ENCODE measurements at regions not wholly inside any gene's neighbourhood (a gene's known extent, or its start where the extent isn't known, plus 50 kb on each side); places are given as distances from the start of the nearest gene placed in this dataset.
A peak's percentile ranks its signal among the peaks of the same experiment; 100 is the strongest.
"Not testable (repeated sequence)": the region's sequence is repeated elsewhere in the genome, so short reads cannot be mapped to it uniquely, and the experiment has no call there.

- no peak for DNase-seq
Observed at GRCh38 chr12:69030321-69030720, 97.3 kb upstream of the CPM start.

DNA sequence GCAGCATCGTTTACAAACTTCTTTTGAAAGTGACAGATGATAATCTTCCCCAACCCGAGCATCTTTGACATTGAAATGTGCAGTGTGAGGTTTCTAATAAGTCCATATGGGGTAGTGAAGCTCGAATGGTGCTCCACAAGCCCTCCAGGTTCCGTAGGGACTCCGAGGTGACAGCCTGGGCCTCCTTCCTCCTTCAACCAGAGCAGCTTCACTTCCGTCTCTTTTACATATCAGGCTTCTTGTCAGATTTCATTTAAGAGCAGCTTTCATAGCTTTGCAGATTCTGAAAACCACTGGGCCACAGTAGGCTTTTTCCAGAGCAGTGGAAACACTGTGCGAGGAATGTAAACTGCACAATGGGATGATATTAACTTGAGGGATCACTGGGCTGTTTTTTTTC is 103.6 kb upstream of the CPM start:
- no peak for DNase-seq

GRCh38 chr12:69036999-69037398 is 104.0 kb upstream of the CPM start:
- no peak for DNase-seq

DNA sequence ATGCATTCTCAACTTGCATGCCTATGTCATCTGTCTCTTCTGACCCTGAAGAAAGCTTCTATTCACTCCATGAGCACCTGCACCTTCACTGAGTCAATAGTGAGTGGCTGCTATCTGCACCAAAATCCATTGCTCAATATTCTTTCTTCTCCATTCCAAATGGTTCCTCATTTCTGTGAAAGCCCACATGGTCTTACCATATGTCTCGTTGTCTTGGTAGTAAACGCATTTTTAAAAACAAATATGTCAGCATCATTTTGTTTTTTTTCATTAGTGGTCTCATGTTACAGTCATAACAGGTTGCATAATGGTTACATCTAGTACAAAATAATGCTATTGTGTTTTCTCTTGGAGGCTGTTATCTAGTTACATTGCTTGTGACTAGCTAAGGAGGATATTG is 106.9 kb upstream of the CPM start:
- peak; percentile 52 for DNase-seq

GRCh38 chr12:69042557-69042956 is 109.6 kb upstream of the CPM start:
- DNase-seq: no peak

- no peak for DNase-seq
Observed at GRCh38 chr12:69042970-69043369, 110.0 kb upstream of the CPM start.

- no peak for DNase-seq
Observed at GRCh38 chr12:69044887-69045286, 111.9 kb upstream of the CPM start.

- DNase-seq: no peak
Observed at GRCh38 chr12:69045430-69045829, 112.5 kb upstream of the CPM start.

GRCh38 chr12:69046363-69046762 is 113.4 kb upstream of the CPM start:
- no peak for DNase-seq

GRCh38 chr12:69046920-69047319 is 113.9 kb upstream of the CPM start:
- no peak for DNase-seq

- DNase-seq: no peak
Observed at GRCh38 chr12:69047990-69048389, 115.0 kb upstream of the CPM start.

GRCh38 chr12:69049855-69050254 is 116.9 kb upstream of the CPM start:
- not testable (repeated sequence) for DNase-seq

- no peak for DNase-seq
Observed at GRCh38 chr12:69052613-69053408, 119.8 kb upstream of the CPM start.

DNA sequence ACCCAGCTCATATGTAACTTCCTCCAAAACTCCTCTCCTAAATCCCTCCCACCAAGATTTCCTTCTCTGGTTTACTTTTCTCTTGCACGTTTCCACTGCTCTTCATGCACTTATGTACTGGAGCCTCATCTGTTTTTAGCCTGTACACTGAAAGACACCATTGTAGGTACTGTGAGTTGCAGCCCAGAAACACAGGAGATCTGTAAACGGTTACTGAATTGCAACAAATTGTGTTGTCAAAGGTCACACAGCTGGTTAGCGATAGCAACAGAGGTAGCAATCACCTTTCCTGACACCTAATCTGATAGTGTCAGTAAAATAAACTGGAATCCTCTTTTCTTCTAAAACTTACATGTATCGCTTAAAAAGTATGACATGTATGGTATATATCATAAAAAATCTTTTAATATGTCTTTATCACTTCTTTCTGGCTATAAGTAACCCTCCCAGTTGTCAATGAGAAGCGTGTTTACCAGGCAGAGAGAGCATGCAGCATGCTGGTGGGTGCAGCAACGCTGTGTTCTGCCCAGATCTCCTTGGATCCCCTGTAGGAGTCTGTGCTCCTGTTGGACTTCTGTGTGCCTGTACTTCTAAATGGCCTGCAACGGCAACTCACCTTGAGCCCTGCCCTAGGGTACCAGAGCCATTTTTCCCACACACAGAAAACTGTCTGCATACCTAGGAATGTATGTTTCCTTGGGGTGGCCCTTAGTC is 121.5 kb upstream of the CPM start:
- no peak for DNase-seq

GRCh38 chr12:69055280-69055679 is 122.3 kb upstream of the CPM start:
- DNase-seq: no peak

- no peak for DNase-seq
Observed at GRCh38 chr12:69055706-69056105, 122.7 kb upstream of the CPM start.

GRCh38 chr12:69056743-69057515 is 124.0 kb upstream of the CPM start:
- no peak for DNase-seq

- no peak for DNase-seq
Observed at GRCh38 chr12:69057742-69058141, 124.8 kb upstream of the CPM start.

DNA sequence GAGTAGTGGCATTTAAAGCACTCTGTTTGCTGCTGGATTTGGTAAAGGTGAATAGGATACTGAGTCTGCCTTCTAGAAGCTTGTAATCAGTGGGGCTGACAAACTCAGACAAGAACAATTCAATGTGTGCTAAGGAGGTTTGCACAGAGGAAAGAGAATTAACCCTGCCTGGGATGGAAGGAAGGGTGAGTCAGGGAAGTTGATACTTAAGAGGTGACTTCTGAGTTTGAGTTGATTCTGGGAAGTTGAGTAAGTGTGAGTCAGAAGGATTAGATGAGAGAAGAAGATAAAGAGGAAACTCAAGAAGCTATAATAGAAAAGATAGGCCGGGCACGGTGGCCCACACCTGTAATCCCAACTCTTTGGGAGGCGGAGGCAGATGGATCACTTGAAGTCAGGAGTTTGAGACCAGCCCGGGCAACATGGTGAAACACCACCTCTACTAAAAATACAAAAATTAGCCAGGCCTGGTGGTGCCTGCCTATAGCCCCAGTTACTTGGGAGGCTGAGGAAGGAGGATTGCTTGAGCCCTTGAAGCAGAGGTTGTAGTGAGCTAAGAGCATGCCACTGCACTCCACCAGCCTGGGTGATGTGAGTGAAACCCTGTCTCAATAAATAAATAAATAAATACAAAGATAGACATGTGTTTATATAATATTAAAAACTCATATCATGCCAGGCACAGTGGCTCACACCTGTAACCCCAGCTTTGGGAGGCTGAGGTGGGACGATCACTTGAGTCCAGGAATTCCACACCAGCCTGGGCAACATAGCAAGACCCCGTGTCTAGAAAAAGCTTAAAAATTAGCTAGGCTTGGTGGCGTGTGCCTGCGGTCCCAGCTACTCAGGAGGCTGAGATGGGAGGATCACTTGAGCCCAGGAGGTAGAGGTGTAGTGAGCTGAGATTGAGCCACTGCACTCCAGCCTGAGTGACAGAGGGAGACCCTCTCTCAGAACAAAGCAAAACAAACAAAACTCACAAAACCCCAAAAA is 126.8 kb upstream of the CPM start:
- no peak for DNase-seq

DNA sequence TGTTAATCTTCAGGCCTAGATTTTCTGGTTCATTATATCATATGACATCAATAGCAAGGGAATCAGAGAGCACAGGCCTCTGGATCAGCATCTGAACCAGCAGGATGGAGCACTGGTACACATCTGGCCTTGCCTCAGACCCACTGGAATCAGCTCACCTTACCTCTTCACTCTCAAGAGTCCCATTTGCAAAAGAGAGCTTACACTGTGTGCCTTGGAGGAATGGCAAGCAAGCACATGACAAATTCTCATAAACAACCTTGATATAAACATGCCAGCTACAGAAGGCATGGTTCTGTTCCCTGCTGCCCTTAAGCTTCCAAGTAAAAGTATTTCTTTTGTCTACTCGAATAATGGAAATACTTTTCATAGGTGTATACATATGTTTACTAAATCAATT is 128.6 kb upstream of the CPM start:
- DNase-seq: no peak

DNA sequence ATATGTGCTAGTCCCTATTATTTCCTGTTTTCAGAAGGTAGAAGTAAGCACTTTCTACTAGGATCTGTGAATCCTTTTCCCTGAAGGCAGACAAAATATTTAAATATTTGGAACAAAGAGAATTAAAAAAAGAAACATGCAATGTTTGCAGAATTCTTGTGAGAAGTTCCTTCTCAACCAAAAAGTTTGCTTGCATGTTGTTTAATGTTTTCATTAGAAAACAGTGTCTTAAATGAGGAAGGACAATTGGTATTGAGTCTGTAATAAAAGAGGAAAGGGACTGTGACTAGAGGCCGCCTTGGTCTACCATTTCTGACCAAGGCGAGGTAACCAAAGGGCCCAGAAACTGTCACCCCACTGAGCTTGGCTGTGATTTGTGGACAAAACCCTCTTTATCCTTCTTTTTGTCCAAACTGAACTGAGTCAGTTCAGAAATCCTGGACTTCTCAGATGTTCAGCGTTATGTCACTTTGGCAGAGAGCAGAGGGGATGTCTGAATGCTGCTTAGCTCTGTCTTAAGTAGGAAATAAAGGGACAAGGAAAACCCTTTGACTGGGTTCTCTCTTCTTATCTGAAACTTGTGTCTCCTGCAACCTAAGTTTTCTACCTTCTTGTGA is 129.8 kb upstream of the CPM start:
- no peak for DNase-seq
